Activated CD4-positive, alpha-beta T cell treated with anti-CD3 and anti-CD28 coated beads, Interleukin-2, amount 50 U/mL, for 48 hours (primary cell): ENCODE measurements at regions not wholly inside any gene's neighbourhood (a gene's known extent, or its start where the extent isn't known, plus 50 kb on each side); places are given as distances from the start of the nearest gene placed in this dataset.

Source experiments
- DNase-seq, 2 experiments: peaks; one replicate each; pipeline ENCODE4 v3.0.0-alpha.2; 2020

- DNase-seq = no peak
Observed at GRCh38 chr11:119880143-119880542, 151.1 kb upstream of the NECTIN1 start.

DNA sequence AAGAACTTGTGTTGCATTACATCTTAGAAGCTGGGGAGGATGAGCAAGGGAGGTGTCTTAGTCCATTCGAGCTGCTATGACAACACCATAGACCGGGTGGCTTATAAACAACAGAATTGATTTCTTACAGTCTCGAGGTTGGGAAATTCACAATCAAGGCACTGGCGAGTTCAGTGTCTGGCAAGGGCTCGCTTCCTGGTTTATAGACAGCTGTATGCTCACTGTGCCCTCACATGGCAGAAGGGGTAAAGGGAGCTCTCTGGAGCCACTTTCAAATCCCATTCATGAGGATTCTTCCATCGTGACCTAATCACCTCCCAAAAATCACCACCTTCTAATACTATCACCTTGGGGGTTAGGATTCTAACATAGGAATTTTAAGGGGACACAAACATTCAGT lies 150.0 kb upstream of the NECTIN1 start:
- no peak for DNase-seq

GRCh38 chr11:119876841-119877240 lies 147.8 kb upstream of the NECTIN1 start:
- DNase-seq = no peak

DNA sequence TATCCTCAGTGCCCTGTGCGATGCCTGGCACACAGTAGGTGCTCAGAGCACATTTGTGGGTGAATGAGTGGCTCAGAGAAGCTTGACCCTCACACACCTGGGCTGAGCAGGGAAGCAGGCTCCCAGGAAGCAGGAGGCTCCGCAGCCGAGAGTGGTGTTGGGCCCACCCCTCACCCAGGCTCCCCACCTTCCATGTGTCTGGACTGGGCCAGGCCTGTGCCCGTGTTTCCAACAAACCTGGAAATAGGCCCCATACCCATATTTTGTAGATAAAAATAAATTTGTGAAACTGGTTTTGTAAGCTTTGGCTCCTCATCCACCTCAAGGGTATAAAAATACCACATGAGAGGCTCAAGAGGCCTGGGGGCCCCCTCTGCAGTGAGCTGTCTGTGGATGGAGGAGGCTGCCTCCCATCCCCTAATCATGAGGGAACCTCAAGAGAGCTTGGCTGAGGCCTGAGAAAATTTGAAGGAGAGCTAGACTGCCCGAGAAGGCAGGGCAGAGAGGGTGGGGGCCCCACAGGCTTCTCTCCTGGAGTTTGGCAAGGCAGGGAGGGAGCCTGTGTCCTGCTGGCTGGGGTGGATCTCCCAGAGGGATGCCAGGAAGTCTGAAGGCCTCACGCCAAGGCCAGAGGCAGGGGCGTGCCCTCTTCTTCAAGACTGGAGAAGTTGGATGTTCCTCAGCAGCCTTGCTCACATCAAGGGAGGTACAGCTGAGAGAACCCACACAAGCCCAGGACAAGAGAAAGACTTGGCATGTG lies 147.0 kb upstream of the NECTIN1 start:
- DNase-seq = no peak

GRCh38 chr11:119874660-119875238 lies 145.7 kb upstream of the NECTIN1 start:
- DNase-seq = no peak

DNA sequence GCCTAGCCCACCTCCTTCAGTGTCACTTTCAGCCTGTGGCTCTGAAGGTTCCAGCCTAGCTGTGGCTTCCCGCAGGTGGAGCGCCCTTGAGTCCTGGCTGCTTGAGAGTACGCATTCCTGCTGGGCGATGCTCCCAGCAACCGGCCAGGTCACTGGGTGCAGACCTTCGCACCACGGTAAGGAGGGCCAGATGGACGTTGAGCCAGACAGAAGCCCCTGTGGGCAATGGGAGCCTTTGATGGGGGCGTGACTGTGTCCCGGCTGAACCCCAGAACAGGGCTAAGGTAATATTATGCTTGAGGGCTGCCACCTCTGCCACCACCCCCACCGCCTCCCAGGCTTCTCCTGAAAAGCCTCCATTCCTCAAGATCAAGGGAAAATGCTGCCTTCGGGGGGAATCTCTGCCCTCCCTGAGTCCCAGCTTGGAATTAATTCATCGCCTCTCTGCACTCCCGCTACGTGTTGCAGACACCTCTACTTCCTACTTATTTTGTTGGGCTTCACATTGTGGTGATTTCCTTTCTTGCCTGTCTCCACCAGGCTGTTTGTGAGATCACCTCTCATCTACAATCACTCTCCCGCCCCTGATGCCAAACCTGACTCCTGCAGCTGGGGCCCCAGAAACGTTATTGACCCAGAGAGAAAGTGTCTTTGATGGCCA lies 144.9 kb upstream of the NECTIN1 start:
- DNase-seq = no peak

GRCh38 chr11:119872611-119873310 lies 143.8 kb upstream of the NECTIN1 start:
- DNase-seq = no peak

DNA sequence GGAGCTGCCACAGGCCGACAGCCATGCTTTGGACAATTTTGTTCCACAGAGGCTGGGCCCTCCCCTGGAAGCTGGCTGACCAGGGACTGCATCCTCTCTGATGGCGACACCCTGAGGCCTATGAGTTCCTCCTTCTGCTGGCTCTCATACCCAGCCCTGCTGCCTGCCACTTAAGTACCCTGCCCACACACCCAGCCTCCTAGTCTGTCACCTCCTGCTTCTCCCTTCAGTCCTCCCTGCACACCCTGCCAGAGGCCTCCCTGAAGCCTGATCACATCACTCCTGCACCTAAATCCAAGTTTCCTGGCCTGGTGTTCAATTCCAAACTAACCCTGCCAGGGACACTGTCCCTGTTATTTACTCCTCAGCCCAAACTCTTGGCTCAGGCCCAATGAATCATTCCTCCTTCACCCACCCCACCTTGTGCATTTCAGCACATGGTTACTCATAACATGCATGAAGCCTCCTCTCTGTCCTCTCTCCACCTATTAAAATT lies 136.7 kb upstream of the NECTIN1 start:
- no peak for DNase-seq

DNA sequence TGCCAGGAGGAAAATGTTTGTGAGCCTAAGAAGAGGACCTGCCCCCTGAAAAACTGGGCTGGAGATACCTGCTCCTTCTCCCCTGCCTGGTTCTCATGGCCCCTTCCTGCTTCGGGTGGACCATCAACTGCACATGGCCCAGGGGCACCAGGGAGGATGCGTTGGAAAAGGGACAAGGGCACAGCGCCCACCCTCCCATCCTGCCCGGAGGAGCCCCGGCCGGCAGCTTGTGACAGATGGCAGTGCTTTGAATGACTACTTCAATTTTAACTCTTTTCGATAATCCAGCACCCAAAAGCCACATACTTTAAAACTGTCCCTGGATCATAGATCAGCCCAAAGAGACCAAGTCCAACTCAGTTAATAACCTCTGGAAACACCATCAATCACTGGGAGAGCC lies 135.8 kb upstream of the NECTIN1 start:
- DNase-seq = no peak

GRCh38 chr11:119863851-119864601 lies 135.0 kb upstream of the NECTIN1 start:
- DNase-seq = no peak

DNA sequence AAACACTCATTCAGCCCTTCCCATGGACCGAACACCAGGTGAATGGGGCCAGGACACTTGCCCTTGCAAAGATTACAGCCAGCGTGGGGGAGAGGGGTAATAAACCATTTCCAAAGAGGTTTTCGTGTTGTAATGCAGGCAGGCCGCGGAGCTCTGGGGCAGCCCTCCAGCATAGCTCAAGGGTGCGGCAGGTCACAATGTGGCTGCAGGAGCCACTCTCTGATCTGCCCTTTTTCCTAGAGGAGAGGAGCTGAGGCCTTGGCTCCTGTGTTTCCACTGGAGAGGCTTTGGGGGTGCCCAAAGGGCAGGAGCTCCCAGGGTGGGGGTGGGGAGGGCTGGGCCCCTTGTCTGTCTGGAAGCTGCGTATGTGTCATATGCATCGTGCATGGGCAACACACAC lies 134.2 kb upstream of the NECTIN1 start:
- DNase-seq = no peak

DNA sequence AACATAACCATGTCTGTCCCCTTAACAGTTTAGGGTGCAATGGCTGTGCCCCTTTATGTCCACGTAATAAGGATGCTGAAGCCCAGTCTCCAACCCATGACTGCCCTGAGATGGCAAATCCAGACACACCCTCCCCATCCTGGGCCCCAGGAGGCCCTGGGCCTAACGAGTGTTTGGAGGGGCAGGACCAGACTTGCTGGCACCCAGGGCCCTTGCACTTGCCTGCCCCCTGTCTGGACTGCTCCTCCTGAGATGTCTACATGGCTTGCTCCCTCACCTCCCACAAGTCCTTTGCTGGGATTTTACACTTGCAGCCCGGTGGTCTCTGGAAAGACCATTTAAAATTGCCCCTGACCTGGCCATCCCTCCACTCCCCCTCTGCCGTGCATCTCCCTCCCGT lies 132.2 kb upstream of the NECTIN1 start:
- no peak for DNase-seq

DNA sequence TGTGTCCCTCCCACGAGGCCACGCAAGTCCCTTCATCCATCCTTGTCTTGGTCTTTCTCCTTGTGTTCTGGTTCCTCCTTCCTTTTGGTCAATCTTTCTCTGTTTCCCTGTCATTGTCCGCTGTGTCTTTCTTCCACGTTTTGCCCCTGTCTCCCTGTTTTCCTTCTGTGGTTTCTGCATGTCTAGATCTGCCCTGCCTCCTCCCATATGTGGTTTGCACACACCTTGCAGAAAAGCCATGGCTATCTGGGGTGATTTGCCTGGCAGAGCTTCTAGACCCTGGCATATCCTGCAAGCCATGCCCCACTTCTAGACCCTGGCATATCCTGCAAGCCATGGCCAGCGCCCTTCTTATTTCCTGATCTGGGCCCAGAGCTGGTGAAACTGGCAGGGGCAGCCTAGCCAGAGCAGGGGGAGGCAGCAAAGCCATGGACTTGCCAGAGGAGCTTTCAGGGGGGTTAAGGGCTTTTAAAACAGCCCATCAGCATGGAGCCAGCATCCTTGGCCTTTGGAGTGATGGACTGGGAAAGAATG lies 131.6 kb upstream of the NECTIN1 start:
- DNase-seq = no peak

GRCh38 chr11:119859684-119860083 lies 130.7 kb upstream of the NECTIN1 start:
- no peak for DNase-seq

GRCh38 chr11:119858288-119858687 lies 129.3 kb upstream of the NECTIN1 start:
- DNase-seq = no peak

- DNase-seq = no peak
Observed at GRCh38 chr11:119856681-119857485, 127.9 kb upstream of the NECTIN1 start.

DNA sequence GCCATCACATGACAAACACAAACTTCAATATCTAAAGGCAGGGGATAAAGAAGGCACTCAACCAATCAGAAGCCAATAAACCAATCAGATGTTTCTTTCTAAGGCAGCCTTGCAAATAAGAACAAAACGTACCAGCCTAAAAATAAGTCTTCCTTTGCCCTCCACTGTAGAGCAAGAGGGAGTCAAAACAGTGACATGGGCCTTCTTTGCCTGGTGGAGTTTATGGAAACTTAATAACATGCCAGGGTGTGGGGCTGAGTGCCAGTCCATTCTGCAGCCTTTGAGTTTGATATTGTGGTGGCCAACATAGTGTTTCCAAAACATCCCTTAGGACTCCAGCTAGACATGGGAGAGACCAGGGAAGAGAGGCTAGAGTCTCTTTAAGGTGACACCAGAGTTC lies 126.1 kb upstream of the NECTIN1 start:
- DNase-seq = no peak

GRCh38 chr11:119854521-119854920 lies 125.5 kb upstream of the NECTIN1 start:
- DNase-seq = no peak

DNA sequence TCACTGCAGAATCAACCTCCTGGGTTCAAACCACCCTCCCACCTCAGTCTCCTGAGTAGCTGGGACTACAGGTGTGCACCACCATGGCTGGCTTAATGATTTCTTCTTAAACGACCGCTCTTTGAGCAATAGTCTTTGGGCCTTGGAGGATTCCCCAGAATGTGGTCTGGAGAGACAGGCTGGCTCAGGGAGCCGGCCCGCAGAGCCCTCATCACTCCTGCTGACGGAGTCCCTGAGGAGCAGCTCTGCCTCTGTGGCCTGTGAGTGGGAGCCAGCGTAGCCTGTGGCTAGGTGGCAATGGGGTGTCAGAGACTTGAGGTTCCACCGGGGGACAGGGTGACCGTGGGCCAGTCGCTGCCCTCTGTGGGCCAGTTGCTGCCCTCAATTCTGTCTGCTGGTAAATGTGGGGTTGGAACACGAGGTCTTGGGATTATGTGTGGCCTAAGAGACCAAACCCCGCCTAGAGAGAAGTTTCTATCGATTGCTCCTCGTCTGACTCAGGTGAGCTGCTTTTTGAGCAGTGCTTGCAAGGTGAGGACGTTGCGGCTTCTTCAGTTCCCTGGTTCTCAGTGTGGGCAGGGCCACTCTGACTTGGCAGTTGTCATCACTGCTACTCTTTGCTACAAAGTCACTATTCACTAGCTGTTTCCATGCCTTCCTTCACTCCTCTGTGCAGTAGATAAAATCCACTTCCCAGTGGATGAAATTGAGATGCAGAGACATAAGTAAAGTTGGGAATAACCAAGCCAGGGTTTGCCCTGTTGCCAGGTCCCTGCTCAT lies 124.8 kb upstream of the NECTIN1 start:
- no peak for DNase-seq

DNA sequence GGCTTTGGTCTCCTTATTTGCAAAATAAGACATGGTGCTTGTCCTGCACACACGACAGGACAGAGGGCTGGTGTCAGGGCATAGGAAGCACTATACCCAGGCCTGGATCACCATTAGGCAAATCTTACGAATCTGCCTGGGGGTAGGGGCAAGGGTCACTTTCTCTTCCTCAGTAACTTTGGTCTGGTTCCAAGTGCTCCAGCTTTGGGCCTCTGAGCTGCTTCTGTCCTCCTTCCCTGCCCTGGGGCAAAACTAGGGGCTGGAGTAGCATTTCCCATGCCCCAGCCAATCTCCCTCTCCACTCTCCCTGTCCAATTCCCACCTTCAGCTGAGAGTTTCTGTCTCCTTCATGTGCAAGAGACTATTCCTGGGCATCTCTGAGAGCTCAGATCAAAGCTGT lies 123.7 kb upstream of the NECTIN1 start:
- DNase-seq = no peak
